ENCODE measurements at regions not wholly inside any gene's neighbourhood (a gene's known extent, or its start where the extent isn't known, plus 50 kb on each side); places are given as distances from the start of the nearest gene placed in this dataset.

GRCh38 chr5:120803282-120803681 lies 339.2 kb downstream of the PRR16 start:
- Mint-ChIP-seq H3K27ac (no peak overlapping the region), H3K4me3 (no peak overlapping the region)
- peak in 2 of 3 experiments; percentile 38 for TF ChIP-seq CTCF (IDR thresholded peaks at IDR 0.05; ENCODE audit: unreplicated experiment in 3 of 3)

DNA sequence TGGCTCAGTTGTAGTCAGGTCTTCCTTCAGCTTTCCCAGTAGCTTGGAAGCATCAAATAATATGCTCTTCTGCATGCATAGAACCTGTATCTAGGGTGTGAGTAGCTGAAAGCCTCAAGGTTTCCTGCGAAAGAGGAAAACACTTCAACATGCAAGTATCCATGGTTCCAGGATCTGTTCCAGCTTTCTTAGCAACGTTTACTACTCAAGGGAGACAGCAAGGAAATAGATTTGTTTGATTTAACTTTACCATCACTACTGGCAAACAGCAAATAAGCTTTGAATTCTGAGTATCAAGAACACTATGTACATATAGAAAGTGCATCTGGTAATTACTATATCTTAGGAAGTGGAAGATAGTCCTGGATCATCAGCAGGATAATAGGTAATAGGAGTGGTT lies 341.0 kb downstream of the PRR16 start:
- no peak overlapping the region for H3K4me3 Mint-ChIP-seq
- no peak overlapping the region for H3K27ac Mint-ChIP-seq

More at GRCh38 chr5:120803282-120803681, 339.2 kb downstream of the PRR16 start:
- Mint-ChIP-seq H3K9me3 (no peaks in the 10 kb centered on the region), H3K27me3 (ENCODE audit: low read depth) (no peaks in the 10 kb centered on the region), H3K36me3 (ENCODE audit: low read depth) (no peaks in the 10 kb centered on the region), H3K4me1 (no peaks in the 10 kb centered on the region)

GRCh38 chr5:120806202-120806601 lies 342.1 kb downstream of the PRR16 start:
- no peaks in the 10 kb centered on the region for H3K36me3 Mint-ChIP-seq (ENCODE audit: low read depth)
- no peak for TF ChIP-seq CTCF (IDR thresholded peaks at IDR 0.05; ENCODE audit: unreplicated experiment in 3 of 3)
- no peaks in the 10 kb centered on the region for H3K4me1 Mint-ChIP-seq
- no peak overlapping the region for H3K27ac Mint-ChIP-seq
- H3K9me3 Mint-ChIP-seq = no peaks in the 10 kb centered on the region
- H3K4me3 Mint-ChIP-seq = no peak overlapping the region
- no peaks in the 10 kb centered on the region for H3K27me3 Mint-ChIP-seq (ENCODE audit: low read depth)

More for the DNA sequence above, 341.0 kb downstream of the PRR16 start:
- Mint-ChIP-seq H3K4me1 (no peaks in the 10 kb centered on the region), H3K36me3 (ENCODE audit: low read depth) (no peaks in the 10 kb centered on the region), H3K9me3 (no peaks in the 10 kb centered on the region), H3K27me3 (ENCODE audit: low read depth) (no peaks in the 10 kb centered on the region)
- no peak for TF ChIP-seq CTCF (IDR thresholded peaks at IDR 0.05; ENCODE audit: unreplicated experiment in 3 of 3)

DNA sequence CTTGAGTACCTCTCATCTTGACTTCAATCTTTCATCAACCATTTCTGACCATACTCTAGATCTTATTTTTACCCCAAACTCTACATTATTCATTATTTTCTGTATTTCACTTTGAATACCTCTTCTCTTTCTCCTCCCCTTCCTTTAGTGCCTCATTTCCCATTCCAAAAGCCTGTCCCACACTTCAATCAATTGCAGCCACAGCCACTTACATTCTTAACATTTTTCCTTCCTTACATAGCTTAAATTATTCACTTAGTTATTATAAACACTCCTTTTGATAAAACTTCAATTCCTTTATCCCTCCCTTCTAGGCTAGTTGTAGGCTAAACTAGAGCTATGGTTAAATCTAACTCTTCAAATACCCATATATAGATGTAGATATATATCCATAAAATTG lies 344.0 kb downstream of the PRR16 start:
- H3K36me3 Mint-ChIP-seq (ENCODE audit: low read depth) = no peaks in the 10 kb centered on the region
- H3K27ac Mint-ChIP-seq = no peak overlapping the region
- peaks cover 3% of the 10 kb centered on the region for H3K9me3 Mint-ChIP-seq
- H3K4me3 Mint-ChIP-seq = no peak overlapping the region
- no peaks in the 10 kb centered on the region for H3K4me1 Mint-ChIP-seq
- H3K27me3 Mint-ChIP-seq (ENCODE audit: low read depth) = no peaks in the 10 kb centered on the region
- TF ChIP-seq CTCF (IDR thresholded peaks at IDR 0.05; ENCODE audit: unreplicated experiment in 3 of 3) = no peak

DNA sequence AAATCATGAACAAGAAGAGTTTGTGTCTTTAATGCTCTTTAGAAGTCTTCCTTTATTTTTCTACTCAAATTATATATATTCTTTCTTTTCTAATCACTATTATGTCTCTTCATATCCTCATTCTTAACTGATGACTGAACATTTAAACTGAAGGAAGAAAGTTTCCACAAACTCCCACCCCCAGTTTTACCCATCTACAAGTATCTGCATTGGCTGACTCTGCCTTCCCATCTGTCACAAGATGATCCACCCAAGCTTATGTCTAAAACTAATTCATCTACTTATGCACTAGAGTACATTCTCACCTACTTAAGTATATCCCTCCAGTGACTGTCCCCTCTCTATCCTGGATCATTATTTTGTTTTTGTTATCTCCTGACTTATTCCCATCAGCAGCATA lies 344.5 kb downstream of the PRR16 start:
- Mint-ChIP-seq H3K27ac (no peak overlapping the region), H3K36me3 (ENCODE audit: low read depth) (no peaks in the 10 kb centered on the region), H3K27me3 (ENCODE audit: low read depth) (no peaks in the 10 kb centered on the region), H3K9me3 (peaks cover 8% of the 10 kb centered on the region), H3K4me3 (no peak overlapping the region), H3K4me1 (no peaks in the 10 kb centered on the region)
- no peak for TF ChIP-seq CTCF (IDR thresholded peaks at IDR 0.05; ENCODE audit: unreplicated experiment in 3 of 3)

- H3K27ac Mint-ChIP-seq = no peak overlapping the region
- no peaks in the 10 kb centered on the region for H3K4me1 Mint-ChIP-seq
- no peak for TF ChIP-seq CTCF (IDR thresholded peaks at IDR 0.05; ENCODE audit: unreplicated experiment in 3 of 3)
- H3K27me3 Mint-ChIP-seq (ENCODE audit: low read depth) = no peaks in the 10 kb centered on the region
- peaks cover 18% of the 10 kb centered on the region for H3K9me3 Mint-ChIP-seq
- H3K4me3 Mint-ChIP-seq = no peak overlapping the region
- H3K36me3 Mint-ChIP-seq (ENCODE audit: low read depth) = no peaks in the 10 kb centered on the region
Observed at GRCh38 chr5:120813551-120813950, 349.5 kb downstream of the PRR16 start.
